Right forelimb (tissue), 1 donor: ENCODE measurements at regions not wholly inside any gene's neighbourhood (a gene's known extent, or its start where the extent isn't known, plus 50 kb on each side); places are given as distances from the start of the nearest gene placed in this dataset.

Experiments
- DNase-seq: peaks from one replicate; pipeline ENCODE4 v3.0.0-alpha.2; 2018

GRCh38 chr1:208520438-208521099 lies 276.4 kb upstream of the PLXNA2 start:
- DNase-seq, result no peak

- DNase-seq, result no peak
Measured at GRCh38 chr1:208521534-208521933, 277.4 kb upstream of the PLXNA2 start.

- DNase-seq, result no peak
Measured at GRCh38 chr1:208523007-208523406, 278.8 kb upstream of the PLXNA2 start.

- DNase-seq, result no peak
Measured at GRCh38 chr1:208524376-208524775, 280.2 kb upstream of the PLXNA2 start.

GRCh38 chr1:208524925-208525324 lies 280.7 kb upstream of the PLXNA2 start:
- no peak for DNase-seq

GRCh38 chr1:208525417-208525816 lies 281.2 kb upstream of the PLXNA2 start:
- no peak for DNase-seq

- no peak for DNase-seq
Measured at GRCh38 chr1:208526613-208527125, 282.5 kb upstream of the PLXNA2 start.

GRCh38 chr1:208527156-208527555 lies 283.0 kb upstream of the PLXNA2 start:
- DNase-seq, result no peak

GRCh38 chr1:208528578-208529240 lies 284.5 kb upstream of the PLXNA2 start:
- DNase-seq, result no peak

- DNase-seq, result no peak
Measured at GRCh38 chr1:208531003-208531750, 287.0 kb upstream of the PLXNA2 start.

GRCh38 chr1:208533746-208534598 lies 289.8 kb upstream of the PLXNA2 start:
- DNase-seq, result no peak

- no peak for DNase-seq
Measured at GRCh38 chr1:208534599-208534897, 290.4 kb upstream of the PLXNA2 start.

- no peak for DNase-seq
Measured at GRCh38 chr1:208534979-208535378, 290.8 kb upstream of the PLXNA2 start.

GRCh38 chr1:208535511-208535910 lies 291.3 kb upstream of the PLXNA2 start:
- DNase-seq, result no peak

GRCh38 chr1:208536212-208536611 lies 292.0 kb upstream of the PLXNA2 start:
- no peak for DNase-seq

- no peak for DNase-seq
Measured at GRCh38 chr1:208537198-208537597, 293.0 kb upstream of the PLXNA2 start.

GRCh38 chr1:208538078-208538477 lies 293.9 kb upstream of the PLXNA2 start:
- DNase-seq, result no peak

GRCh38 chr1:208538587-208538986 lies 294.4 kb upstream of the PLXNA2 start:
- DNase-seq, result no peak

- no peak for DNase-seq
Measured at GRCh38 chr1:208540724-208541123, 296.5 kb upstream of the PLXNA2 start.

GRCh38 chr1:208541225-208541855 lies 297.2 kb upstream of the PLXNA2 start:
- DNase-seq, result no peak

GRCh38 chr1:208542309-208542708 lies 298.1 kb upstream of the PLXNA2 start:
- DNase-seq, result no peak

- DNase-seq, result no peak
Measured at GRCh38 chr1:208544053-208544452, 299.9 kb upstream of the PLXNA2 start.

- no peak for DNase-seq
Measured at GRCh38 chr1:208544794-208545193, 300.6 kb upstream of the PLXNA2 start.
